NT2/D1 (cell line): ENCODE measurements at regions not wholly inside any gene's neighbourhood (a gene's known extent, or its start where the extent isn't known, plus 50 kb on each side); places are given as distances from the start of the nearest gene placed in this dataset.

Experiments
- DNase-seq: peaks from one replicate; pipeline ENCODE4 v3.0.0-alpha.2; 2011; ENCODE audit warnings: low read depth, low spot score
- H3K27me3 ChIP-seq: 2 replicates; pipeline ENCODE4 v1.6.0; 2011; ENCODE audit warnings: mild to moderate bottlenecking; ENCODE audit not compliant: insufficient read length, insufficient read depth
- H3K36me3 ChIP-seq: 2 replicates; pipeline ENCODE4 v1.6.1; 2011; ENCODE audit warnings: mild to moderate bottlenecking, low read length, mixed read lengths; ENCODE audit not compliant: insufficient read depth, insufficient read length
- H3K4me1 ChIP-seq: 2 replicates; pipeline ENCODE4 v1.5.1; 2011; ENCODE audit not compliant: insufficient read depth, insufficient read length
- H3K4me3 ChIP-seq: 2 replicates; pipeline ENCODE4 v1.5.1; 2011; ENCODE audit warnings: low read depth; ENCODE audit not compliant: insufficient read length
- H3K9ac ChIP-seq: 2 replicates; pipeline ENCODE4 v1.6.0; 2011; ENCODE audit warnings: low read depth; ENCODE audit not compliant: insufficient read length
- H3K9me3 ChIP-seq: 2 replicates; pipeline ENCODE4 v1.5.1; 2011; ENCODE audit warnings: mild to moderate bottlenecking, low read length; ENCODE audit not compliant: insufficient read depth
- SUZ12 ChIP-seq: IDR thresholded peaks from 2 replicates; pipeline ENCODE4 v1.6.1; 2011; ENCODE audit not compliant: insufficient read length, insufficient read depth; ENCODE audit errors: extremely low read depth
- YY1 ChIP-seq: IDR thresholded peaks from 2 replicates; pipeline ENCODE4 v1.6.1; 2011; ENCODE audit not compliant: insufficient read length, insufficient read depth
- ZNF274 ChIP-seq: IDR thresholded peaks from 2 replicates; pipeline ENCODE4 v1.6.1; 2011; ENCODE audit warnings: mild to moderate bottlenecking, low read depth, low read length

GRCh38 chr4:24440765-24441164 lies 143.6 kb downstream of the DHX15 start:
- Histone ChIP-seq H3K27me3 (no peaks in the 10 kb centered on the region), H3K36me3 (no peaks in the 10 kb centered on the region), H3K9ac (no peak overlapping the region), H3K9me3 (no peaks in the 10 kb centered on the region), H3K4me1 (no peaks in the 10 kb centered on the region), H3K4me3 (no peak overlapping the region)
- no peak for TF ChIP-seq YY1
- TF ChIP-seq ZNF274: no peak
- no peak for TF ChIP-seq SUZ12
- no peak for DNase-seq

- no peak overlapping the region for H3K9ac ChIP-seq
- H3K4me3 ChIP-seq: no peak overlapping the region
- no peaks in the 10 kb centered on the region for H3K36me3 ChIP-seq
- no peak for TF ChIP-seq SUZ12
- no peaks in the 10 kb centered on the region for H3K4me1 ChIP-seq
- no peak for DNase-seq
- H3K27me3 ChIP-seq: peaks cover 2% of the 10 kb centered on the region
- 0 out of 2 replicates have a peak, but pooled peaks cover 4% of the 10 kb centered on the region for H3K9me3 ChIP-seq
These were observed 150.1 kb downstream of the DHX15 start for GRCh38 chr4:24434241-24434640.

- Histone ChIP-seq H3K9ac (no peak overlapping the region), H3K27me3 (peaks cover 2% of the 10 kb centered on the region), H3K4me3 (no peak overlapping the region), H3K36me3 (no peaks in the 10 kb centered on the region), H3K9me3 (0 out of 2 replicates have a peak, but pooled peaks cover 4% of the 10 kb centered on the region), H3K4me1 (no peaks in the 10 kb centered on the region)
- no peak for DNase-seq
- TF ChIP-seq YY1: no peak
- TF ChIP-seq ZNF274: no peak
- no peak for TF ChIP-seq SUZ12
These were observed 150.7 kb downstream of the DHX15 start for GRCh38 chr4:24433515-24434214.

- 0 out of 2 replicates have a peak, but pooled peaks cover 4% of the 10 kb centered on the region for H3K9me3 ChIP-seq
- no peak overlapping the region for H3K9ac ChIP-seq
- TF ChIP-seq YY1 (no peak), ZNF274 (no peak), SUZ12 (no peak)
- no peaks in the 10 kb centered on the region for H3K4me1 ChIP-seq
- no peaks in the 10 kb centered on the region for H3K36me3 ChIP-seq
- H3K4me3 ChIP-seq: no peak overlapping the region
- DNase-seq: no peak
- H3K27me3 ChIP-seq: no peaks in the 10 kb centered on the region
These were observed 155.5 kb downstream of the DHX15 start for GRCh38 chr4:24428850-24429249.

GRCh38 chr4:24426557-24426956 lies 157.8 kb downstream of the DHX15 start:
- DNase-seq: no peak
- Histone ChIP-seq H3K9me3 (0 out of 2 replicates have a peak, but pooled peaks cover 8% of the 10 kb centered on the region), H3K36me3 (no peaks in the 10 kb centered on the region), H3K27me3 (no peaks in the 10 kb centered on the region), H3K4me3 (no peak overlapping the region), H3K9ac (no peak overlapping the region), H3K4me1 (no peaks in the 10 kb centered on the region)
- TF ChIP-seq YY1: no peak
- no peak for TF ChIP-seq SUZ12
- no peak for TF ChIP-seq ZNF274

GRCh38 chr4:24425863-24426262 lies 158.5 kb downstream of the DHX15 start:
- 0 out of 2 replicates have a peak, but pooled peaks cover 8% of the 10 kb centered on the region for H3K9me3 ChIP-seq
- H3K27me3 ChIP-seq: no peaks in the 10 kb centered on the region
- no peak for TF ChIP-seq SUZ12
- no peak for TF ChIP-seq YY1
- TF ChIP-seq ZNF274: no peak
- no peaks in the 10 kb centered on the region for H3K4me1 ChIP-seq
- no peak for DNase-seq
- no peaks in the 10 kb centered on the region for H3K36me3 ChIP-seq
- no peak overlapping the region for H3K4me3 ChIP-seq
- H3K9ac ChIP-seq: no peak overlapping the region

GRCh38 chr4:24423670-24424069 lies 160.7 kb downstream of the DHX15 start:
- no peaks in the 10 kb centered on the region for H3K36me3 ChIP-seq
- 0 out of 2 replicates have a peak, but pooled peaks cover 8% of the 10 kb centered on the region for H3K9me3 ChIP-seq
- no peaks in the 10 kb centered on the region for H3K27me3 ChIP-seq
- no peaks in the 10 kb centered on the region for H3K4me1 ChIP-seq
- DNase-seq: no peak
- no peak for TF ChIP-seq ZNF274
- TF ChIP-seq SUZ12: no peak
- TF ChIP-seq YY1: no peak
- no peak overlapping the region for H3K9ac ChIP-seq
- no peak overlapping the region for H3K4me3 ChIP-seq
